ENCODE measurements at regions not wholly inside any gene's neighbourhood (a gene's known extent, or its start where the extent isn't known, plus 50 kb on each side); places are given as distances from the start of the nearest gene placed in this dataset.

- no peak overlapping the region for H3K4me3 ChIP-seq (ENCODE audit: low read depth, low read length)
- no peak for DNase-seq (ENCODE audit: low read depth)
- TF ChIP-seq CTCF (IDR thresholded peaks at IDR 0.05; ENCODE audit: insufficient read depth, low read length) = no peak
Observed at GRCh38 chr10:129294944-129295343, 172.1 kb upstream of the MGMT start.

- H3K4me3 ChIP-seq (ENCODE audit: low read depth, low read length) = no peak overlapping the region
- TF ChIP-seq CTCF (IDR thresholded peaks at IDR 0.05; ENCODE audit: insufficient read depth, low read length) = no peak
- DNase-seq (ENCODE audit: low read depth) = no peak
Observed at GRCh38 chr10:129305046-129305445, 162.0 kb upstream of the MGMT start.

GRCh38 chr10:129307141-129307540 is 159.9 kb upstream of the MGMT start:
- no peak for DNase-seq (ENCODE audit: low read depth)
- H3K4me3 ChIP-seq (ENCODE audit: low read depth, low read length) = no peak overlapping the region

GRCh38 chr10:129308953-129309564 is 158.0 kb upstream of the MGMT start:
- no peak overlapping the region for H3K4me3 ChIP-seq (ENCODE audit: low read depth, low read length)
- no peak for TF ChIP-seq CTCF (IDR thresholded peaks at IDR 0.05; ENCODE audit: insufficient read depth, low read length)
- DNase-seq (ENCODE audit: low read depth) = no peak

More at GRCh38 chr10:129307141-129307540, 159.9 kb upstream of the MGMT start:
- TF ChIP-seq CTCF (IDR thresholded peaks at IDR 0.05; ENCODE audit: insufficient read depth, low read length) = no peak

GRCh38 chr10:129309565-129309964 is 157.5 kb upstream of the MGMT start:
- DNase-seq (ENCODE audit: low read depth) = no peak
- TF ChIP-seq CTCF (IDR thresholded peaks at IDR 0.05; ENCODE audit: insufficient read depth, low read length) = no peak

GRCh38 chr10:129310881-129311280 is 156.2 kb upstream of the MGMT start:
- TF ChIP-seq CTCF (IDR thresholded peaks at IDR 0.05; ENCODE audit: insufficient read depth, low read length) = no peak
- no peak overlapping the region for H3K4me3 ChIP-seq (ENCODE audit: low read depth, low read length)
- DNase-seq (ENCODE audit: low read depth) = no peak

More at GRCh38 chr10:129309565-129309964, 157.5 kb upstream of the MGMT start:
- H3K4me3 ChIP-seq (ENCODE audit: low read depth, low read length) = no peak overlapping the region

GRCh38 chr10:129319934-129320333 is 147.1 kb upstream of the MGMT start:
- DNase-seq (ENCODE audit: low read depth) = no peak
- TF ChIP-seq CTCF (IDR thresholded peaks at IDR 0.05; ENCODE audit: insufficient read depth, low read length) = no peak
- H3K4me3 ChIP-seq (ENCODE audit: low read depth, low read length) = no peak overlapping the region

Measured in fibroblast of the aortic adventitia (primary cell).